ENCODE measurements at regions not wholly inside any gene's neighbourhood (a gene's known extent, or its start where the extent isn't known, plus 50 kb on each side); places are given as distances from the start of the nearest gene placed in this dataset.

DNA sequence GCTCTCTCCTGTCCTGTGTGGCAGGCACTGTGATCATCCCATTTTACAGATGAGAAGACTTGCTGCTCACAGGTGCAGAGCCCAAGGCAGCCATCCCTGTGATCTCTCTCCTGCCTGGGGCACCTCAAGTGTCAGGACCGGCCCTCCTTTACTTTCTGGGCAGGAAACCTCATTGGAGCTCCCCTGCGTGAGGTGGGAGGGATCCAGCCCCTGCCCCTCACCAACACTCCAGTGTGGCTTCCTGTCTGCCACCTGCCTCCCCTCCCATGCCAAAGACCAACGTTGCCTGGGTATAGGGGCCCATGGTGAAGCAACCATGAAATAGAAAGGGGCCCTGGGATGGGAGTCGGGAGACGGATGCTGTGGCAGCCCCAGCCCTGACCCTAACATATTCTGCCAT is 91.2 kb upstream of the MYL10 start:
- TF ChIP-seq EZH2 (IDR thresholded peaks at IDR 0.05; ENCODE audit: borderline replicate concordance) (no peak), EZH2phosphoT487 (IDR thresholded peaks at IDR 0.05; ENCODE audit: low read depth, severe bottlenecking, unreplicated experiment) (no peak), CTCF (IDR thresholded peaks at IDR 0.05; ENCODE audit: poor library complexity) (no peak)
- no peaks in the 10 kb centered on the region for H3K79me2 ChIP-seq
- no peak overlapping the region for H3K27ac ChIP-seq
- 97% methylated on average over 5 of the region's 5 CpGs for WGBS (ENCODE audit: low lambda C conversion rate, missing lambda C conversion rate)
- no peaks in the 10 kb centered on the region for H4K20me1 ChIP-seq (ENCODE audit: insufficient read depth, poor library complexity, severe bottlenecking)
- H2AFZ ChIP-seq: no peak overlapping the region
- no peak overlapping the region for H3K4me3 ChIP-seq
- no peaks in the 10 kb centered on the region for H3K9me2 ChIP-seq (replicated peaks; ENCODE audit: insufficient read depth)
- peaks cover 21% of the 10 kb centered on the region for H3K4me1 ChIP-seq (ENCODE audit: insufficient read depth)
- no peaks in the 10 kb centered on the region for H3K36me3 ChIP-seq (replicated peaks; ENCODE audit: insufficient read depth, low read depth)
- H3K9me3 ChIP-seq (ENCODE audit: low read depth): no peaks in the 10 kb centered on the region
- H3K27me3 ChIP-seq: no peaks in the 10 kb centered on the region
- H3K4me2 ChIP-seq: no peak overlapping the region
- DNase-seq (ENCODE audit: low spot score): peak; percentile 3

GRCh38 chr7:101722247-101722646 is 93.2 kb upstream of the MYL10 start:
- Histone ChIP-seq H3K27me3 (no peaks in the 10 kb centered on the region), H3K27ac (peak overlapping the region; percentile 53), H3K4me2 (no peak overlapping the region), H3K36me3 (replicated peaks; ENCODE audit: insufficient read depth, low read depth) (no peaks in the 10 kb centered on the region), H3K9me2 (replicated peaks; ENCODE audit: insufficient read depth) (no peaks in the 10 kb centered on the region), H2AFZ (no peak overlapping the region), H3K4me3 (no peak overlapping the region), H3K79me2 (no peaks in the 10 kb centered on the region), H3K4me1 (ENCODE audit: insufficient read depth) (peaks cover 21% of the 10 kb centered on the region), H3K9me3 (ENCODE audit: low read depth) (no peaks in the 10 kb centered on the region), H4K20me1 (ENCODE audit: insufficient read depth, poor library complexity, severe bottlenecking) (no peaks in the 10 kb centered on the region)
- WGBS (ENCODE audit: low lambda C conversion rate, missing lambda C conversion rate): 56% methylated on average over 21 of the region's 21 CpGs
- TF ChIP-seq EZH2phosphoT487 (IDR thresholded peaks at IDR 0.05; ENCODE audit: low read depth, severe bottlenecking, unreplicated experiment) (no peak), CTCF (IDR thresholded peaks at IDR 0.05; ENCODE audit: poor library complexity) (no peak), EZH2 (IDR thresholded peaks at IDR 0.05; ENCODE audit: borderline replicate concordance) (no peak)
- DNase-seq (ENCODE audit: low spot score): peak; percentile 57

- TF ChIP-seq CTCF (IDR thresholded peaks at IDR 0.05; ENCODE audit: poor library complexity): no peak
- no peak for TF ChIP-seq EZH2phosphoT487 (IDR thresholded peaks at IDR 0.05; ENCODE audit: low read depth, severe bottlenecking, unreplicated experiment)
- no peak for TF ChIP-seq EZH2 (IDR thresholded peaks at IDR 0.05; ENCODE audit: borderline replicate concordance)
- Histone ChIP-seq H3K4me1 (ENCODE audit: insufficient read depth) (peaks cover 9% of the 10 kb centered on the region), H3K4me3 (no peak overlapping the region), H3K36me3 (replicated peaks; ENCODE audit: insufficient read depth, low read depth) (no peaks in the 10 kb centered on the region), H3K27me3 (no peaks in the 10 kb centered on the region), H2AFZ (no peak overlapping the region), H3K27ac (no peak overlapping the region), H4K20me1 (ENCODE audit: insufficient read depth, poor library complexity, severe bottlenecking) (no peaks in the 10 kb centered on the region), H3K9me2 (replicated peaks; ENCODE audit: insufficient read depth) (no peaks in the 10 kb centered on the region), H3K79me2 (no peaks in the 10 kb centered on the region), H3K9me3 (ENCODE audit: low read depth) (no peaks in the 10 kb centered on the region), H3K4me2 (no peak overlapping the region)
- peak; percentile 3 for DNase-seq (ENCODE audit: low spot score)
- 82% methylated on average over 1 of the region's 1 CpG for WGBS (ENCODE audit: low lambda C conversion rate, missing lambda C conversion rate)
Measured at GRCh38 chr7:101723835-101724234, 93.6 kb upstream of the CUX1 start.

DNA sequence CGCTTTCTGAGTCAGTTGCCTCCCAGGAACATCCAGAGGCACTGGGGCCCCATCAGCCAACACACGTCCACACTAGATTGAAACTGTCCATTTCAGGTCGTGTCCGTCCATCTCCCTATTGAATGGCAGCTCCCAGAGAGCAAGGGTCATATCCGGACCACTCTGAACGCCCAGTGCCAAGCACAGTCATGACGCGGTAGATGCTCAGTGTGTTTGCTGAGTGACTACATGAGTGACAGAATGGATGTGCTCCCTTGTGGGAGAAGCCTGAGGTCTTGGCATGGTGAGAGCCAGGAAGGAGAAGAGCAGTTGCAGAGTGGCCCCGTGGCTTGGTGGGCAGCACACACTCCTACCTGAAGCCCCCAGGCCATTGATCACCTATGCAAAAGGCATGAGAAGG is 92.5 kb upstream of the CUX1 start:
- DNase-seq (ENCODE audit: low spot score): no peak
- Histone ChIP-seq H3K4me3 (no peak overlapping the region), H3K36me3 (replicated peaks; ENCODE audit: insufficient read depth, low read depth) (no peaks in the 10 kb centered on the region), H4K20me1 (ENCODE audit: insufficient read depth, poor library complexity, severe bottlenecking) (no peaks in the 10 kb centered on the region), H3K79me2 (no peaks in the 10 kb centered on the region), H3K27ac (no peak overlapping the region), H2AFZ (no peak overlapping the region), H3K4me2 (no peak overlapping the region), H3K9me2 (replicated peaks; ENCODE audit: insufficient read depth) (no peaks in the 10 kb centered on the region), H3K27me3 (no peaks in the 10 kb centered on the region), H3K9me3 (ENCODE audit: low read depth) (no peaks in the 10 kb centered on the region), H3K4me1 (ENCODE audit: insufficient read depth) (peaks cover 16% of the 10 kb centered on the region)
- WGBS (ENCODE audit: low lambda C conversion rate, missing lambda C conversion rate): 92% methylated on average over 9 of the region's 9 CpGs
- TF ChIP-seq EZH2phosphoT487 (IDR thresholded peaks at IDR 0.05; ENCODE audit: low read depth, severe bottlenecking, unreplicated experiment) (no peak), CTCF (IDR thresholded peaks at IDR 0.05; ENCODE audit: poor library complexity) (no peak), EZH2 (IDR thresholded peaks at IDR 0.05; ENCODE audit: borderline replicate concordance) (no peak)
